ENCODE measurements at regions not wholly inside any gene's neighbourhood (a gene's known extent, or its start where the extent isn't known, plus 50 kb on each side); places are given as distances from the start of the nearest gene placed in this dataset.
"Not testable (repeated sequence)": the region's sequence is repeated elsewhere in the genome, so short reads cannot be mapped to it uniquely, and the experiment has no call there.

GRCh38 chr4:127478271-127478670, 154.5 kb upstream of the INTU start:
- not testable (repeated sequence) for DNase-seq (ENCODE audit: low spot score)

- DNase-seq (ENCODE audit: low spot score): peak; percentile 47
Measured at GRCh38 chr4:127479031-127479622, 153.6 kb upstream of the INTU start.

- DNase-seq (ENCODE audit: low spot score): no peak
Measured at GRCh38 chr4:127482049-127482448, 150.7 kb upstream of the INTU start.

- no peak for DNase-seq (ENCODE audit: low spot score)
Measured at GRCh38 chr4:127484117-127484516, 148.6 kb upstream of the INTU start.

- no peak for DNase-seq (ENCODE audit: low spot score)
Measured at GRCh38 chr4:127486248-127486647, 146.5 kb upstream of the INTU start.

- DNase-seq (ENCODE audit: low spot score): no peak
Measured at GRCh38 chr4:127491571-127491970, 141.2 kb upstream of the INTU start.

GRCh38 chr4:127496875-127497274, 135.9 kb upstream of the INTU start:
- DNase-seq (ENCODE audit: low spot score): not testable (repeated sequence)

GRCh38 chr4:127498366-127498765, 134.4 kb upstream of the INTU start:
- no peak for DNase-seq (ENCODE audit: low spot score)

GRCh38 chr4:127500242-127500641, 132.5 kb upstream of the INTU start:
- no peak for DNase-seq (ENCODE audit: low spot score)

- DNase-seq (ENCODE audit: low spot score): no peak
Measured at GRCh38 chr4:127501103-127501502, 131.7 kb upstream of the INTU start.

GRCh38 chr4:127503111-127503510, 129.6 kb upstream of the INTU start:
- DNase-seq (ENCODE audit: low spot score): no peak

- no peak for DNase-seq (ENCODE audit: low spot score)
Measured at GRCh38 chr4:127505203-127505602, 127.6 kb upstream of the INTU start.

GRCh38 chr4:127506283-127506682, 126.5 kb upstream of the INTU start:
- DNase-seq (ENCODE audit: low spot score): no peak

- DNase-seq (ENCODE audit: low spot score): no peak
Measured at GRCh38 chr4:127509155-127509554, 123.6 kb upstream of the INTU start.

- DNase-seq (ENCODE audit: low spot score): not testable (repeated sequence)
Measured at GRCh38 chr4:127512672-127513071, 120.1 kb upstream of the INTU start.

- not testable (repeated sequence) for DNase-seq (ENCODE audit: low spot score)
Measured at GRCh38 chr4:127515259-127515658, 117.5 kb upstream of the INTU start.

- DNase-seq (ENCODE audit: low spot score): no peak
Measured at GRCh38 chr4:127518046-127518445, 114.7 kb upstream of the INTU start.

- DNase-seq (ENCODE audit: low spot score): no peak
Measured at GRCh38 chr4:127521463-127521862, 111.3 kb upstream of the INTU start.

GRCh38 chr4:127523369-127523768, 109.4 kb upstream of the INTU start:
- DNase-seq (ENCODE audit: low spot score): no peak

- no peak for DNase-seq (ENCODE audit: low spot score)
Measured at GRCh38 chr4:127525608-127526007, 107.1 kb upstream of the INTU start.

GRCh38 chr4:127528302-127528701, 104.5 kb upstream of the INTU start:
- DNase-seq (ENCODE audit: low spot score): no peak

GRCh38 chr4:127529879-127530278, 102.9 kb upstream of the INTU start:
- DNase-seq (ENCODE audit: low spot score): not testable (repeated sequence)

- no peak for DNase-seq (ENCODE audit: low spot score)
Measured at GRCh38 chr4:127533028-127533700, 99.6 kb upstream of the INTU start.
